Astrocyte of the cerebellum (primary cell): ENCODE measurements at regions not wholly inside any gene's neighbourhood (a gene's known extent, or its start where the extent isn't known, plus 50 kb on each side); places are given as distances from the start of the nearest gene placed in this dataset.
"Not testable (repeated sequence)": the region's sequence is repeated elsewhere in the genome, so short reads cannot be mapped to it uniquely, and the experiment has no call there.

Source experiments
- DNase-seq: peaks from one replicate; pipeline ENCODE4 v3.0.0-alpha.2; 2011; ENCODE audit warnings: low read depth
- H3K4me3 ChIP-seq: 2 replicates; pipeline ENCODE4 v1.5.1; 2011; ENCODE audit warnings: mild to moderate bottlenecking, low read depth, low read length, moderate library complexity
- CTCF ChIP-seq: IDR thresholded peaks from 2 replicates; pipeline ENCODE4 v1.5.1; 2012; ENCODE audit warnings: low read length, low read depth, moderate library complexity, mild to moderate bottlenecking; ENCODE audit errors: missing control alignments
- in situ Hi-C: cut with HindIII; loops from 2 replicates; pipeline ENCODE4 v1.10.0; 2017; ENCODE audit warnings: low sequenced_read_pairs

- DNase-seq = no peak
- H3K4me3 ChIP-seq = no peak overlapping the region
- in situ Hi-C loops = no loop called here
- TF ChIP-seq CTCF = no peak
Measured at GRCh38 chr18:25544546-25545287, 192.8 kb upstream of the ZNF521 start.

- DNase-seq = no peak
- TF ChIP-seq CTCF = no peak
- no peak overlapping the region for H3K4me3 ChIP-seq
- in situ Hi-C loops = no loop called here
Measured at GRCh38 chr18:25538175-25538922, 186.4 kb upstream of the ZNF521 start.

GRCh38 chr18:25535495-25535894 is 183.5 kb upstream of the ZNF521 start:
- H3K4me3 ChIP-seq = no peak overlapping the region
- in situ Hi-C loops = no loop called here
- TF ChIP-seq CTCF = no peak
- DNase-seq = no peak

- H3K4me3 ChIP-seq = no peak overlapping the region
- no peak for TF ChIP-seq CTCF
- in situ Hi-C loops = no loop called here
- no peak for DNase-seq
Measured at GRCh38 chr18:25534401-25534800, 182.4 kb upstream of the ZNF521 start.

GRCh38 chr18:25533218-25533617 is 181.3 kb upstream of the ZNF521 start:
- in situ Hi-C loops = no loop called here
- TF ChIP-seq CTCF = no peak
- no peak for DNase-seq
- H3K4me3 ChIP-seq = no peak overlapping the region

GRCh38 chr18:25531207-25531606 is 179.2 kb upstream of the ZNF521 start:
- no peak for DNase-seq
- TF ChIP-seq CTCF = no peak
- H3K4me3 ChIP-seq = no peak overlapping the region
- in situ Hi-C loops = no loop called here

- DNase-seq, H3K4me3 ChIP-seq, in situ Hi-C loops: not testable (repeated sequence)
Measured at GRCh38 chr18:25525789-25526188, 173.8 kb upstream of the ZNF521 start.
